ENCODE measurements at regions not wholly inside any gene's neighbourhood (a gene's known extent, or its start where the extent isn't known, plus 50 kb on each side); places are given as distances from the start of the nearest gene placed in this dataset.

DNA sequence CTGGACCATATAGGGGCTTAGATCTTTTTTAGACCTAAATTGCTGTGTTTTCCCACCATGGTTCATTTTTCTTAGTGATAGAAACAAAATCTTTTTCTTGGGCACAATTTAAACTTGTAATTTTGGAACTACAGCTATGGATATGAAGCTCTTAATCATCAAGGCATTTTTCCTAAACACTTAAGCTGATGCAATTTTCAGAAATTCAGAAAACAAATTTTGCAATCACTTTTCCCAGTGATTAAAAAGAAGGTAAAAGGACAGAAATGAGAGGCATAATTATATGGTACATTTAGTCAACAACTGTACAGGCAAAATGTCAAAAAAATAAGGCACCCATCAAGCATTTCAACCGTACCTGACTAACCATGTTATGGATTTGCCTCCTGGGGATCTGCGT, 665.4 kb downstream of the XIRP2 start:
- Mint-ChIP-seq H3K27me3 (ENCODE audit: low read depth) (no peaks in the 10 kb centered on the region), H3K4me1 (no peaks in the 10 kb centered on the region)
- TF ChIP-seq, protein P1, sequence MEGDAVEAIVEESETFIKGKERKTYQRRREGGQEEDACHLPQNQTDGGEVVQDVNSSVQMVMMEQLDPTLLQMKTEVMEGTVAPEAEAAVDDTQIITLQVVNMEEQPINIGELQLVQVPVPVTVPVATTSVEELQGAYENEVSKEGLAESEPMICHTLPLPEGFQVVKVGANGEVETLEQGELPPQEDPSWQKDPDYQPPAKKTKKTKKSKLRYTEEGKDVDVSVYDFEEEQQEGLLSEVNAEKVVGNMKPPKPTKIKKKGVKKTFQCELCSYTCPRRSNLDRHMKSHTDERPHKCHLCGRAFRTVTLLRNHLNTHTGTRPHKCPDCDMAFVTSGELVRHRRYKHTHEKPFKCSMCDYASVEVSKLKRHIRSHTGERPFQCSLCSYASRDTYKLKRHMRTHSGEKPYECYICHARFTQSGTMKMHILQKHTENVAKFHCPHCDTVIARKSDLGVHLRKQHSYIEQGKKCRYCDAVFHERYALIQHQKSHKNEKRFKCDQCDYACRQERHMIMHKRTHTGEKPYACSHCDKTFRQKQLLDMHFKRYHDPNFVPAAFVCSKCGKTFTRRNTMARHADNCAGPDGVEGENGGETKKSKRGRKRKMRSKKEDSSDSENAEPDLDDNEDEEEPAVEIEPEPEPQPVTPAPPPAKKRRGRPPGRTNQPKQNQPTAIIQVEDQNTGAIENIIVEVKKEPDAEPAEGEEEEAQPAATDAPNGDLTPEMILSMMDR (IDR thresholded peaks at IDR 0.05; ENCODE audit: unreplicated experiment in 3 of 3): no peak

DNA sequence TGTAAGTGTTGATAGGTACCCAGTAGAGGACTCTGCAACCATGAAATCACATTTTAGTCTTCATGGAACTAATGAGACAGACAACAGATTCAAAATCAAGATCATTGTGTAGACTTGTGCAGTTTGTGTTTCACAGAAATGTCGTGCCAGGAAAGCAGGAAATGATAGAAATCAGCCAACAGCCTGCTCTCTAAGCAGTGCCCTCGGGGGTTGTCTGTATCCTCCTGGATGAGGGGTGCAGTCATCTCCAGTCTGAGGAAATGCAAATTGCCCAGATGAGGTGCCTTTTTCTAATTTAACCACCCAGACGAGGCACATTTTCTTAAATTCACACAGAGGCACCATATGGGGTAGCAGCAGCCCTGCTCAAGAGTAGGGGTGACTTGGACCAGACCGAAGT, 663.1 kb downstream of the XIRP2 start:
- H3K4me1 Mint-ChIP-seq: no peaks in the 10 kb centered on the region
- H3K4me3 Mint-ChIP-seq: no peak overlapping the region
- H3K27me3 Mint-ChIP-seq (ENCODE audit: low read depth): no peaks in the 10 kb centered on the region
- H3K36me3 Mint-ChIP-seq (ENCODE audit: low read depth): no peaks in the 10 kb centered on the region
- H3K27ac Mint-ChIP-seq: no peak overlapping the region
- no peaks in the 10 kb centered on the region for H3K9me3 Mint-ChIP-seq
- TF ChIP-seq, protein P1 (IDR thresholded peaks at IDR 0.05; ENCODE audit: unreplicated experiment in 3 of 3): no peak

More for the DNA sequence above, 665.4 kb downstream of the XIRP2 start:
- peaks cover 11% of the 10 kb centered on the region for H3K36me3 Mint-ChIP-seq (ENCODE audit: low read depth)
- no peak overlapping the region for H3K4me3 Mint-ChIP-seq
- no peak overlapping the region for H3K27ac Mint-ChIP-seq
- H3K9me3 Mint-ChIP-seq: peaks cover 11% of the 10 kb centered on the region

DNA sequence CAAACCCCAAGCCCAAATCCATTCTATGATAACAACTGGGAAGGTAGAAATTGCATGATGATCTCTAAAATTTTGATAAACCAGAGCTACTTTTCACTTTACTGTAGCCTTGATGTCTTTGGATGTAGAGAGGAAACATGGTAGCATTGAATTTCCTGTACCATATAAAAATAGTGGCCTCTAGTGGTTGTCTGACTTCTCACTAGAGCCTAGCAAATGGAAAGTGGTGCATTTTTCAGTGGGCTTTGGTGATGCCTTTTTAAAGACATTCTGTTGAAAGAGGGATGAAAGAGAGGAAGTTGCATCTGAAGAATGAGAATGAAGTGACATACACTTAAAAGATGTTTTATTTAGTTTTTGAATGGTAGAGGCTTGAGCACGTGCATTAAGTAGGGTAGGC, 662.2 kb downstream of the XIRP2 start:
- Mint-ChIP-seq H3K4me3 (no peak overlapping the region), H3K4me1 (no peaks in the 10 kb centered on the region), H3K9me3 (no peaks in the 10 kb centered on the region), H3K27me3 (ENCODE audit: low read depth) (no peaks in the 10 kb centered on the region), H3K27ac (no peak overlapping the region), H3K36me3 (ENCODE audit: low read depth) (no peaks in the 10 kb centered on the region)
- TF ChIP-seq, protein P1 (IDR thresholded peaks at IDR 0.05; ENCODE audit: unreplicated experiment in 3 of 3): peak; percentile 15 to 37 (median 34)

DNA sequence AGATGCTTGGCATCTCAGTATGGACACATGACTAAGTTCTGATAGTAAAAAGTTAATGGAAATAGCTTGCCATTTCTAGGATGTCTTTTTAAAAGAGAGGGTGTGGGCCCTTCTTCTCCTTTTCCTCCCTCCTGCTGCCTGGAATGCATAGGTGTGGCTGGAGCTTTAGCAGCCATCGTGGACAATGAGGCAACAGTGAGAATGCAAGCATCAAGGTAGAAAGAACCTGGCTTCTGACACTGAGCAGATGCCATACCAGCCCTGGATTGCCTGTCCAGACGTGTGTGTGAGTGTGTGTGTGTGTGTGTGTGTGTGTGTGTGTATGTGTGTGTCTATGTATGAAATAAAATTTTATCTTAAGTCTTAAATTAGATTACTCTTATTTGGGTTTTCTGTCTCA, 660.1 kb downstream of the XIRP2 start:
- no peaks in the 10 kb centered on the region for H3K9me3 Mint-ChIP-seq
- H3K27ac Mint-ChIP-seq: peak overlapping the region in 1 of 3 experiments; percentile 33
- no peaks in the 10 kb centered on the region for H3K4me1 Mint-ChIP-seq
- H3K36me3 Mint-ChIP-seq (ENCODE audit: low read depth): peaks cover 3% of the 10 kb centered on the region
- H3K27me3 Mint-ChIP-seq (ENCODE audit: low read depth): no peaks in the 10 kb centered on the region
- TF ChIP-seq, protein P1 (IDR thresholded peaks at IDR 0.05; ENCODE audit: unreplicated experiment in 3 of 3): no peak
- no peak overlapping the region for H3K4me3 Mint-ChIP-seq

DNA sequence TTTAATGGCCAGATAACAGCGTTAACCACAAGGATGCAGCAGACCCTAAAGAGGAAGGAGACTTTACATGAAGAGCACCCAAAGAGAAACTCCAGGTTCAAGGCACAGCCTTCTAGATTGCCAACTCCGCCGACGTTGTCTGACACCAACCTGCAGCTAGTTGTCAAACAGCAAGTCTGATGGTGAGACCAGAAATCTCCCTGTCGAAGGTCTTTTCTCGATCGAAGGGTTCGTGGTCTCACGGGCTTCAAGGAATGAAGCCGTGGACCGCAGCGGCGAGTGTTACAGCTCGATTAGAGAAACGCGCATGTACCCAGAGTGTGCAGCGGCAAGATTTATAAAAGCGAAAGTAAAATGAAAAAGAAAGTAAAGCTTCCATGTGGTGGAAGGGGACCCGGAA, 656.3 kb downstream of the XIRP2 start:
- H3K36me3 Mint-ChIP-seq (ENCODE audit: low read depth): peaks cover 3% of the 10 kb centered on the region

DNA sequence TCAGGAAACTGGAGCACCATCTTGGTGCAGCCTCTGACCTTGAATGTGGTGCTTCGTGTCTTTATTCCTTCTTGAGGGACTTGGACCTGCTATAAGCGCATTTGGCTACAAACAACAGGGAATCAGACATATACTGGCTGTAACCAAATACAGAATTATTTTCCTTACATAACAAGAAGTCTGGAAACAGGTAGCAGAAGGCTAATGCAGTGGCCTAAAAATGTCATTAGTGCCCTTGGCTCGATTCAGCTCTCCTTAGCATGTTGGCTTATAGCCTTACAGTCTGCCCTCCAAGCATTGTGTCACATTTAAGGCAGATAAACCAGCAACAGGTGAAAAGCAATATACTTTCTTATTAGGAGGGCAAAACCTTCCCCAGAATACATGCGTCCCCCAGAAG, 655.4 kb downstream of the XIRP2 start:
- Mint-ChIP-seq H3K27me3 (ENCODE audit: low read depth) (no peaks in the 10 kb centered on the region), H3K9me3 (no peaks in the 10 kb centered on the region), H3K4me3 (no peak overlapping the region), H3K36me3 (ENCODE audit: low read depth) (peaks cover 3% of the 10 kb centered on the region), H3K27ac (no peak overlapping the region), H3K4me1 (no peaks in the 10 kb centered on the region)
- TF ChIP-seq, protein P1 (IDR thresholded peaks at IDR 0.05; ENCODE audit: unreplicated experiment in 3 of 3): no peak

More for the DNA sequence above, 656.3 kb downstream of the XIRP2 start:
- Mint-ChIP-seq H3K27ac (no peak overlapping the region), H3K9me3 (no peaks in the 10 kb centered on the region), H3K4me3 (no peak overlapping the region), H3K4me1 (no peaks in the 10 kb centered on the region), H3K27me3 (ENCODE audit: low read depth) (no peaks in the 10 kb centered on the region)
- TF ChIP-seq, protein P1 (IDR thresholded peaks at IDR 0.05; ENCODE audit: unreplicated experiment in 3 of 3): no peak
